Esophagus mucosa (tissue), 1 donor: ENCODE measurements at regions not wholly inside any gene's neighbourhood (a gene's known extent, or its start where the extent isn't known, plus 50 kb on each side); places are given as distances from the start of the nearest gene placed in this dataset.

Experiments used
- ATAC-seq: fragments of 200-7000 bp; cut with Tn5 transposase; one replicate; pipeline ENCODE4 v1.9.1; 2020
- donor health status: DM: yes; HTN: yes; CAD: no.

DNA sequence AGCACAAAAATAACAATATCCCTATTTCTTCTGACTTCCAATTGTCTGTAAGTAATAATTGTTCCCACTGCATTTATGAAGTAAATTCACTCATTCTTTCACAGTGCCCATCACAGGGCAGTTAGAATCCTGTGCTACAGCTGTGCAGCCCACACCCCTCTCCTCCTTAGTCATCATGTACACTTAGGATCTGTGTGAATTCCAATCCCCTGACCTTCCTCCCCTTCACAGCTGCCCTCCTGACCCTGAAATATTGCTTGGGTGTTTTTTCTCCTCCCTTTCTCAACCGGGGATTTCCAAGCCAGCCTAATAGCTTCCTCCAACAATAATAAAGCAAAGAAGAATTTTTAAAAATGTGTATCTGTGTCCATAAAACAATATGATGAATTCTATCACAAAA lies 91.5 kb upstream of the BEND6 start:
- no peak for ATAC-seq

DNA sequence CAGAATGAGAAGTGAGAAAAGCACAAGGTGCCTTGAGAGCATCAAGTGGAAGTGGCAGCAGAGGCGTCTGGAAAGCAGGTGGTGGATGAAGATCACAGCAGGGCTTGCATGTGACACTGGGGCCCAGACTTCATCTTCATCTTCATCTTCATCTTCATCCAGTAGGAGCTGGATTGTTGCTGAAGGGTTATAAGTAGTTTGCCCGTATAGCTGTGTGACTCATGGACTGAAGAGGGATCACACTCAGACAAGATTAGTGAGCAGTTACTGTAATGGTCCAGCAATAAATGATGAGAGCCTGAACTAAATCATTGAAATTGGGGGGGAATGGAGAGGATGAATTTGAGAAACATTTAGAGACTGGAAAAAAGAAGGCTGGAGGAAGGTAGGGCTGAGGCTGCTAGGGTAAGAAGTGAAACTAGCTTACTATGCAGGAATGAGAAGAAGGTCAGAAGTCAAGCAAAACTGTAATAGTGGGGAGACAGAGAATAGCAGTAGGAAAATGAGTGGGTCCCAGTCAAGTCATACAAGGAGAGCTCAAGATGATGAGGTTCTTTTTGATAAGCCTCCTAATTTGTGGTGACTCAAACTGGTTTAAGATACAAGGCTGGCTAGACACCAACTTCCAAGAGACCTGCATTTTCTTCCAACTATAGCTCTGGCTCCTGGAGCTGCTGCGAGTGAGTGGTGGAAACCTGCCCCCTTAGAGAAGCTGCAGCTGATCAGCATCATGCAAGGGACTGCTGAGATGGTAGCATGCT lies 92.3 kb upstream of the BEND6 start:
- no peak for ATAC-seq

DNA sequence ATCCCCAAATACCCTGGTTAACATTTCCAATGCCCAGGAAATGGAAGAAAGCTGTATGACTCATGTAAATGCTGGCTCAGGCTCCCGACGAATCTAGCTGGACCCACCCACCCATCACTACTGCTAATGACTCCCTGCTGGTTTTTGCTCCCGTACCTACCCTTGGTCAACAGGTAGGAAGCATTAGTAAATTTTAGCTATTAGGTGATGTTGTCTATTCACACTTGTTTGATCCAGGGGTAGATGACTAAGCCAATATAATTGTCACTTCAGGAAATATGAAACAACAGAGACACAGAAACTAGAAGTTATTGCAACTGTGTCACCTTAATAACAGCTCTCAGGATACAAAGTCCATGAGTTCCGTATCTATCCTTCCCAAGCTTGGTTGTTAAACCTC lies 94.4 kb upstream of the BEND6 start:
- ATAC-seq: peak; percentile 26

GRCh38 chr6:56856036-56856580 lies 98.8 kb upstream of the BEND6 start:
- ATAC-seq: no peak

GRCh38 chr6:56854086-56854485 lies 100.8 kb upstream of the BEND6 start:
- ATAC-seq: no peak

- no peak for ATAC-seq
These were observed 101.4 kb upstream of the BEND6 start for GRCh38 chr6:56853541-56853940.

GRCh38 chr6:56852260-56853010 lies 102.5 kb upstream of the BEND6 start:
- ATAC-seq: no peak

GRCh38 chr6:56851541-56852259 lies 103.2 kb upstream of the BEND6 start:
- peak; percentile 60 for ATAC-seq

- peak; percentile 15 for ATAC-seq
These were observed 103.8 kb upstream of the BEND6 start for GRCh38 chr6:56851074-56851473.

GRCh38 chr6:56850626-56851025 lies 104.3 kb upstream of the BEND6 start:
- ATAC-seq: no peak

GRCh38 chr6:56849896-56850295 lies 105.0 kb upstream of the BEND6 start:
- no peak for ATAC-seq

DNA sequence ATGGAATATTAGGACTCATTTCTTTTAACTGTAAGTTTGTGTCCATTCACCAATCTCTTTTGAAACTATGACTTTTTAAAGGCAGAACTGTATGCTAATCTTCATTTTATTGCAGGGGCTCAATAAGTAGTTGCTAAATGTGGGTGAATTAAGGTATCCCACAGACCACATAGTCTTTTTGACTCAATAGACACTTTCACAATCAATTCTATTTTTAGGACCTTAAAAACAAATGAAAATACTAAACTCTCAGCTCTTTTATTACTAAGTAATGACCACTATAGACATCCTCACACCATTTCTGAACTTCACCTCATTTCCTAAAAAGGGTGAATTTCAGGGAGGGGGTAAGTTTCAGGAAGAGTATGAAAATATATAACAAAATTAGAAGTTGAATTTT lies 106.8 kb upstream of the BEND6 start:
- no peak for ATAC-seq

- no peak for ATAC-seq
These were observed 109.9 kb upstream of the BEND6 start for GRCh38 chr6:56845032-56845431.

- ATAC-seq: peak; percentile 78
These were observed 111.2 kb upstream of the BEND6 start for GRCh38 chr6:56843476-56844349.

DNA sequence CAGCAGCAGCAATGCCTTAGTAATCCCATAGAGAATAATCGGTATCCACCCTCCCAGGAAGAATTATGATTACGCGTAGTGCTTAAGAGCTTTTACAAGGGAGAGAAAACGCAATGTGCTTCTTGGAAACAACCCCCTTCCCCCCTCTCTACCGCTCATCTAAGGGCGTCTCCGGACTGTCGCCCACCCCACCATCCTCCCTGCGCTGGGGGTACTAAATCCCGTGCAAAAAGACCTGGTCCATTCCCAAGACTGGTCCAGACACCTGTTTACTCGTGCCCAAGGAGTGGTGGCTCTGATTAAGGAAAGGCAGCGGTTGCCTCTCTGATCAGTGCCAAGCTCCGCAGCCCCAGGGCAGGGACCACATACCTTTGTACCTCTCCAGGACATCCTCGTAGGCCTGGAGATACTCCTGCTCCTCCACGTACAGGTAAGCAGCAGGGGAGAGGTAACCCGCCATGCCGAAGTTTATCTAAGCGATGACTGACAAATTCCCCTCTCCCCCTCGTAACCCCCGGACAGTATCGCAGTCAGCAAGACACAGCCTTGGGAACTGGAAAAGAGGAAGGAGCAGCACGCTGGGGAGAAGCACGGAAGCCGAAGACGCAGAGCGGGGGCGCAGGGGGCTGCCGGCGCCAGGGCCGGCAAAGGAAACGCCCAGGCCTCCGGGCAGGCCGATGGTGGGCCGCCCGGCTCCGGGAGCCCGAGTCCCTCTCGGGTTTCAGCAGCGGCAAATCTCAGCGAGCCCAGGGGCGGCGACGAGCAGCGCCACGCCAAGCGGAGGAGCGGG lies 112.0 kb upstream of the BEND6 start:
- no peak for ATAC-seq

DNA sequence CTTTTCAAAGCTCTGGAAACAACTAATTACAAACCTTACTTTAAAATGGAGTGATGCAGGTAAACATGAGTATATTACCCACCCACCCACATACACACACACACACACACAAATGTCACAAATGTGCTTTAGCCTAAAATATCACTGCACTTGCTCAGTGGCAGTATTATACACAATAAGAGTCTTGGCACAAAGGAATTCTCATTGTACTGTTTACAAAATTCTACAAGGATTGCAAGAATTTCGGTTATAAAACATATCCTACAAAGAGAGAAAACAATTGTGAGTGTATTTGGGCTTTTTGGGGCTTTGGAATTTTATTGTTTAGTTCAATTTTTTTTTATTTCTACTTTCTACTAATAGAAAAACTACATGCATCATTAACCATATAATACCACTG lies 113.2 kb upstream of the BEND6 start:
- no peak for ATAC-seq

DNA sequence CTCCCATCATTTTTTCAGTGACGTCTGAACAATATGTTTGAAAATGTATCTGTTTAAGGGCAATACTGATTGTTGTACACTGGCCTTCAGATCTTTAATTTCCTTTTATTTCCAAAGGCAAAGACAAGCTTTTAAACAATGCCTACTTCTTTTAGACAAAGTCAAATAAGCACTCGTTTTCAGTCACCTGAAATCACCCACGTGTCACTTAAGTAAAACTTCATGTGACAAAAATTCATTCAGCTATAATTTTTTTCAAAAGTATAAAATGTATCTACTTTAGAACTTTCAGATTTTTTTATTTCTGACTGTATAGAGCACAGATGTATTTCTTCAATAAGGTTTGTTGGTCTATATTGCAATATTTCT lies 113.5 kb upstream of the BEND6 start:
- ATAC-seq: no peak

GRCh38 chr6:56840467-56841380 lies 114.2 kb upstream of the BEND6 start:
- ATAC-seq: no peak

- ATAC-seq: no peak
These were observed 115.2 kb upstream of the BEND6 start for GRCh38 chr6:56839533-56840183.

- no peak for ATAC-seq
These were observed 115.9 kb upstream of the BEND6 start for GRCh38 chr6:56838965-56839364.
